Ishikawa (cell line): ENCODE measurements at regions not wholly inside any gene's neighbourhood (a gene's known extent, or its start where the extent isn't known, plus 50 kb on each side); places are given as distances from the start of the nearest gene placed in this dataset.
A peak's percentile ranks its signal among the peaks of the same experiment; 100 is the strongest.

Experiments
- CEBPB ChIP-seq: IDR thresholded peaks from 2 replicates; pipeline ENCODE4 v1.6.1; 2012
- CREB1 ChIP-seq: IDR thresholded peaks from 2 replicates; pipeline ENCODE4 v1.6.1; 2012; ENCODE audit warnings: low read depth
- EGR1 ChIP-seq: IDR thresholded peaks from 2 replicates; pipeline ENCODE4 v1.6.1; 2012
- EP300 ChIP-seq: IDR thresholded peaks from 2 replicates; pipeline ENCODE4 v1.6.1; 2012; ENCODE audit warnings: borderline replicate concordance
- FOXM1 ChIP-seq: IDR thresholded peaks from 2 replicates; pipeline ENCODE4 v1.6.1; 2012; ENCODE audit warnings: low read depth, borderline replicate concordance
- MAX ChIP-seq: IDR thresholded peaks from 2 replicates; pipeline ENCODE4 v1.6.1; 2012
- NFIC ChIP-seq: IDR thresholded peaks from 2 replicates; pipeline ENCODE4 v1.6.1; 2012
- RAD21 ChIP-seq: IDR thresholded peaks from 2 replicates; pipeline ENCODE4 v1.6.1; 2012; ENCODE audit warnings: low read depth
- REST ChIP-seq: IDR thresholded peaks from 2 replicates; pipeline ENCODE4 v1.6.1; 2012; ENCODE audit warnings: low read depth, mild to moderate bottlenecking
- TAF1 ChIP-seq: IDR thresholded peaks from 2 replicates; pipeline ENCODE4 v1.6.1; 2012; ENCODE audit warnings: low read depth, mild to moderate bottlenecking
- TCF12 ChIP-seq: IDR thresholded peaks from 2 replicates; pipeline ENCODE4 v1.6.1; 2012; ENCODE audit warnings: low read depth
- TEAD4 ChIP-seq: IDR thresholded peaks from 2 replicates; pipeline ENCODE4 v1.6.1; 2012
- USF1 ChIP-seq: IDR thresholded peaks from 2 replicates; pipeline ENCODE4 v1.6.1; 2012
- YY1 ChIP-seq: IDR thresholded peaks from 2 replicates; pipeline ENCODE4 v1.6.1; 2012; ENCODE audit warnings: low read depth
- ZBTB7A ChIP-seq: IDR thresholded peaks from 2 replicates; pipeline ENCODE4 v1.6.1; 2012; ENCODE audit warnings: low read depth

GRCh38 chr5:61658592-61659008 is 326.5 kb downstream of the ZSWIM6 start:
- peak; percentile 91 for TF ChIP-seq RAD21
- TF ChIP-seq ZBTB7A: no peak

- TF ChIP-seq YY1 (no peak), RAD21 (no peak), USF1 (peak; percentile 60; the same call in 1 of the 2 replicates)
Observed at GRCh38 chr5:61659221-61659696, 327.2 kb downstream of the ZSWIM6 start.

- TF ChIP-seq EGR1 (no peak), USF1 (no peak), RAD21 (no peak), YY1 (no peak), NFIC (no peak), CREB1 (no peak), TCF12 (no peak), TEAD4 (no peak), MAX (no peak), REST (no peak), EP300 (no peak), CEBPB (no peak)
Observed at GRCh38 chr5:61662670-61663069, 330.6 kb downstream of the ZSWIM6 start.

- TF ChIP-seq ZBTB7A (no peak), TCF12 (no peak), CEBPB (no peak), RAD21 (no peak), YY1 (no peak), EP300 (no peak), CREB1 (no peak), REST (no peak), TAF1 (no peak), NFIC (no peak), TEAD4 (no peak), USF1 (no peak)
Observed at GRCh38 chr5:61666064-61666621, 334.1 kb downstream of the ZSWIM6 start.

- TF ChIP-seq USF1 (no peak), NFIC (no peak), FOXM1 (no peak), RAD21 (no peak), MAX (no peak), YY1 (no peak), EP300 (no peak), ZBTB7A (no peak), CEBPB (no peak), EGR1 (no peak), TCF12 (no peak), CREB1 (no peak), REST (no peak), TAF1 (no peak)
Observed at GRCh38 chr5:61667525-61668218, 335.6 kb downstream of the ZSWIM6 start.
